ENCODE measurements at regions not wholly inside any gene's neighbourhood (a gene's known extent, or its start where the extent isn't known, plus 50 kb on each side); places are given as distances from the start of the nearest gene placed in this dataset.

GRCh38 chr7:106183952-106184351 is 71.8 kb upstream of the SYPL1 start:
- Histone ChIP-seq H3K4me2 (ENCODE audit: low read depth, low read length) (no peak overlapping the region), H4K20me1 (ENCODE audit: insufficient read depth, low read length) (no peaks in the 10 kb centered on the region), H3K36me3 (replicated peaks in 1 of 2; ENCODE audit: control insufficient read depth in 1 of 2, insufficient read depth in 2 of 2, low read length in 2 of 2) (no peaks in the 10 kb centered on the region), H3K9ac (ENCODE audit: insufficient read depth, low read depth, low read length) (no peak overlapping the region), H3K4me1 (ENCODE audit: insufficient read depth, low read length) (no peaks in the 10 kb centered on the region), H2AFZ (ENCODE audit: low read length) (no peak overlapping the region), H3K79me2 (ENCODE audit: insufficient read depth, low read length) (no peaks in the 10 kb centered on the region), H3K4me3 (replicated peaks in 1 of 3; ENCODE audit: insufficient read depth in 1 of 3, low read depth in 2 of 3, low read length in 3 of 3) (no peak overlapping the region), H3K27me3 (ENCODE audit: control insufficient read depth in 1 of 2, insufficient read depth in 2 of 2, low read length in 2 of 2) (peaks cover 0 to 9% of the 10 kb centered on the region in 2 experiments; a peak in 3 of 5 replicates), H3K27ac (ENCODE audit: extremely low read length, insufficient read depth, low read length) (no peak overlapping the region), H3K9me3 (ENCODE audit: low read length) (no peaks in the 10 kb centered on the region)
- DNase-seq (ENCODE audit: low spot score) (no peak), ATAC-seq (no peak), FAIRE-seq (no peak)
- BruUV-seq (replicated peaks), result no TSS peak
- POLR2A ChIA-PET, result no interaction called here
- WGBS (ENCODE audit: low lambda C conversion rate), result 6% methylated on average over 3 of the region's 3 CpGs
- CTCF ChIA-PET (ENCODE audit: low intra/inter-chr PET ratio, low total read pairs), result no interaction called here
- in situ Hi-C loops (cut with HindIII; ENCODE audit: extremely low pct_ligation_motif_present, low pct_unique_long_range_greater_than_20kb), result no loop called here
- TF ChIP-seq CREM (IDR thresholded peaks at IDR 0.05) (no peak), CREM (CRISPR knock-in tag; IDR thresholded peaks at IDR 0.05) (no peak), NFKBIZ (CRISPR knock-in tag; IDR thresholded peaks at IDR 0.05) (no peak), ZNF24 (IDR thresholded peaks at IDR 0.05) (no peak), ZNF343 (CRISPR knock-in tag; IDR thresholded peaks at IDR 0.05) (no peak), ZNF598 (CRISPR knock-in tag; IDR thresholded peaks at IDR 0.05; ENCODE audit: borderline replicate concordance) (no peak), ZNF878 (CRISPR knock-in tag; IDR thresholded peaks at IDR 0.05) (no peak), PHB2 (IDR thresholded peaks at IDR 0.05; ENCODE audit: partially characterized antibody) (no peak), ZNF382 (CRISPR knock-in tag; IDR thresholded peaks at IDR 0.05; ENCODE audit: borderline replicate concordance) (no peak), ZNF136 (CRISPR knock-in tag; IDR thresholded peaks at IDR 0.05; ENCODE audit: low read depth) (no peak), ZXDC (CRISPR knock-in tag; IDR thresholded peaks at IDR 0.05) (no peak)
- intact Hi-C loops (cut with micrococcal nuclease; ENCODE audit: unreplicated experiment), result no loop called here

Measured in HepG2 (cell line).